ENCODE measurements at regions not wholly inside any gene's neighbourhood (a gene's known extent, or its start where the extent isn't known, plus 50 kb on each side); places are given as distances from the start of the nearest gene placed in this dataset.

GRCh38 chr22:48697694-48698276, 1129.9 kb downstream of the BRD1 start:
- no peak for FAIRE-seq
- Histone ChIP-seq H3K4me3 (ENCODE audit: low read depth, low read length) (no peak overlapping the region), H3K27me3 (ENCODE audit: control insufficient read depth, insufficient read depth, low read length) (no peaks in the 10 kb centered on the region), H3K36me3 (ENCODE audit: control insufficient read depth, insufficient read depth, low read length) (no peaks in the 10 kb centered on the region)
- no peak for TF ChIP-seq CTCF (IDR thresholded peaks at IDR 0.05; ENCODE audit: insufficient read depth, low read length, severe bottlenecking)
- DNase-seq (ENCODE audit: low read depth) = no peak

GRCh38 chr22:48697223-48697622, 1130.5 kb downstream of the BRD1 start:
- no peak for FAIRE-seq
- H3K4me3 ChIP-seq (ENCODE audit: low read depth, low read length) = no peak overlapping the region

GRCh38 chr22:48696371-48696770, 1131.3 kb downstream of the BRD1 start:
- Histone ChIP-seq H3K27me3 (ENCODE audit: control insufficient read depth, insufficient read depth, low read length) (no peaks in the 10 kb centered on the region), H3K4me3 (ENCODE audit: low read depth, low read length) (no peak overlapping the region), H3K36me3 (ENCODE audit: control insufficient read depth, insufficient read depth, low read length) (no peaks in the 10 kb centered on the region)
- FAIRE-seq = no peak
- DNase-seq (ENCODE audit: low read depth) = no peak
- no peak for TF ChIP-seq CTCF (IDR thresholded peaks at IDR 0.05; ENCODE audit: insufficient read depth, low read length, severe bottlenecking)

More at GRCh38 chr22:48697223-48697622, 1130.5 kb downstream of the BRD1 start:
- no peaks in the 10 kb centered on the region for H3K27me3 ChIP-seq (ENCODE audit: control insufficient read depth, insufficient read depth, low read length)
- TF ChIP-seq CTCF (IDR thresholded peaks at IDR 0.05; ENCODE audit: insufficient read depth, low read length, severe bottlenecking) = no peak
- no peak for DNase-seq (ENCODE audit: low read depth)
- no peaks in the 10 kb centered on the region for H3K36me3 ChIP-seq (ENCODE audit: control insufficient read depth, insufficient read depth, low read length)

- Histone ChIP-seq H3K27me3 (ENCODE audit: control insufficient read depth, insufficient read depth, low read length) (no peaks in the 10 kb centered on the region), H3K36me3 (ENCODE audit: control insufficient read depth, insufficient read depth, low read length) (no peaks in the 10 kb centered on the region), H3K4me3 (ENCODE audit: low read depth, low read length) (no peak overlapping the region)
- no peak for TF ChIP-seq CTCF (IDR thresholded peaks at IDR 0.05; ENCODE audit: insufficient read depth, low read length, severe bottlenecking)
- DNase-seq (ENCODE audit: low read depth) (no peak), FAIRE-seq (no peak)
Measured at GRCh38 chr22:48695731-48696305, 1131.9 kb downstream of the BRD1 start.

DNA sequence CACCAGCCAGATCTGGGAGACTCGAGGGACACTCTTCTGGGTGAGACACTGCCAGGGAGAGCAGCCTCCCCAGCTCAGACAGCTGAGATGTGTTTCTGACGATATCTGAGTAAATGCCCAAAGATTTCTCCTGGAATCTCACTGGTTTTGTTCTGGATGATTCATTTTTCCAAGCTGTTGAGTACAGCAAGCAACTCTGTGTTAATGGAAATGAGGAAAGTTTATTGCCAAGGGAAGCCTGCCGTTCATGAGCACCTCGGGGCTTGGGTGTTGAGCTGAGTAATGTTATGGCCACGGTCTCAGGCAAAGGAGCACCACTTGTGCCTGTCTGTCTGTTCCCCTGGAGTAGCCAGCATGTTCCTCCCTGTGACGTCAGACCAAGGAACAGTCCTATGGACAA, 1132.4 kb downstream of the BRD1 start:
- Histone ChIP-seq H3K27me3 (ENCODE audit: control insufficient read depth, insufficient read depth, low read length) (no peaks in the 10 kb centered on the region), H3K4me3 (ENCODE audit: low read depth, low read length) (no peak overlapping the region), H3K36me3 (ENCODE audit: control insufficient read depth, insufficient read depth, low read length) (no peaks in the 10 kb centered on the region)
- DNase-seq (ENCODE audit: low read depth) (no peak), FAIRE-seq (no peak)
- TF ChIP-seq CTCF (IDR thresholded peaks at IDR 0.05; ENCODE audit: insufficient read depth, low read length, severe bottlenecking) = no peak

Data from bronchial epithelial cell (primary cell).